ENCODE measurements at regions not wholly inside any gene's neighbourhood (a gene's known extent, or its start where the extent isn't known, plus 50 kb on each side); places are given as distances from the start of the nearest gene placed in this dataset.

DNA sequence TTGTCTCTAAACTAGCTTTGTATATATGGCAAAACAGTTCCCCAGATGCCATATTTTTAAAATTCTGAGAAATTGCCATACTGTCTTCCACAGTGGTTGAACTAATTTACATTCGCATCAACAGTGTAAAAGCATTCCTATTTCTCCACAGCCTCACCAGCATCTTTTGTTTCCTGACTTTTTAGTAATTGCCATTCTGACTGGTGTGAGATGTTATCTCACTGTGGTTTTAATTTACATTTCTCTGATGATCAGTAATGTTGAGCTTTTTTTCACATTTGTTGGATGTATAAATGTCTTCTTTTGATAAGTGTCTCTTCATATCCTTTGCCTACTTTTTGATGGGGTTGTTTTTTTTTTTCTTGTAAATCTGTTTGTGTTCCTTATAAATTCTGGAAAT lies 1222.7 kb upstream of the CITED2 start:
- TF ChIP-seq YY1 (IDR thresholded peaks at IDR 0.05; ENCODE audit: insufficient read depth, insufficient read length): no peak
- TF ChIP-seq ZNF274 (IDR thresholded peaks at IDR 0.05; ENCODE audit: low read depth, low read length): no peak
